Right renal cortex interstitium (tissue), 3 donors: ENCODE measurements at regions not wholly inside any gene's neighbourhood (a gene's known extent, or its start where the extent isn't known, plus 50 kb on each side); places are given as distances from the start of the nearest gene placed in this dataset.
"Not testable (repeated sequence)": the region's sequence is repeated elsewhere in the genome, so short reads cannot be mapped to it uniquely, and the experiment has no call there.

Source experiments
- DNase-seq, 3 donors: peaks; one replicate each; pipeline ENCODE4 v3.0.0-alpha.2; 2013; ENCODE audit warnings: low read depth in 3 of 3, low spot score in 2 of 3

DNA sequence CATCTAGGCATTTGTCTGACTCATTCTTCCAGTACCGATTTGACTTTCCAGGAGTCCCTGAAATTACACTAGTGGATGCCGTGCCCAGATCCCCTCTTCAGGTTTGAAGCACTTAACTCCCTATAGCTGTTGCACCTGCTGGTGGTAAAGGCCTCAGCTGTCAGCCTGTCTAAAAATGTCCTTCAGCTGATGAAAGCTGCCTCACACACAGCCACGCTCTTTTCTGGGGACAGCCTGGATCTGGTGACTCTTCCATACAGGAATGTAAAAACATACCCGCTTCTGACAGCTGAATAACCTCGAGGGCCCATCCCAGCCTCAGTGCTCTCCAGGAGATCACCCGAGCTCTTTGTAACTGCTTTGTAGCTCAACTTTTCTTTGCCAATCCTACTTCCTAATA is 534.1 kb upstream of the GRM7 start:
- no peak for DNase-seq

DNA sequence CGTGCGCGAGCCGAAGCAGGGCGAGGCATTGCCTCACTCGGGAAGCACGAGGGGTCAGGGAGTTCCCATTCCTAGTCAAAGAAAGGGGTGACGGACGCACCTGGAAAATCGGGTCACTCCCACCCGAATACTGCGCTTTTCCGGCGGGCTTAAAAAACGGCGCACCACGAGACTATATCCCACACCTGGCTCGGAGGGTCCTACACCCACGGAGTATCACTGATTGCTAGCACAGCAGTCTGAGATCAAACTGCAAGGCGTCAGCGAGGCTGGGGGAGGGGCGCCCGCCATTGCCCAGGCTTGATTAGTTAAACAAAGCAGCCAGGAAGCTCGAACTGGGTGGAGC is 520.0 kb upstream of the GRM7 start:
- DNase-seq = not testable (repeated sequence)

DNA sequence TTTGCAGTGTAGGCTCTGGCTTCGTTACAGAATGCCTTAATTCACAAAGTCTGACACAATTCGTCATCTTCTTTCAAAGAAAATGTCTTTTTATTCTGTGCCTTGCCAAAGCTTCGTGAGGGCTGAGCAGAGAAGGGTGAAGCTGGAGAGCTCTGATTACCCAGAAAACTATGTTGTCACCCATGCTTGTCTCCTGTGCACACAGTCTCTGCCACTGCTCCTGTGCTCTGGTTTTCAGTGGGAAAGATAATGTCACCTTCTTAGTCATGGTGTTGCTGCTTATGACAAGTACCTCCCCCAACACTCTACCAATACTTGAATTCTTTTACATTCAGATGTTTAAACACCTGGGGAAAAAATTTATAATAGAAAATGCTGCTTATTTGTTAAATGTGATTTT is 509.2 kb upstream of the GRM7 start:
- DNase-seq = no peak

DNA sequence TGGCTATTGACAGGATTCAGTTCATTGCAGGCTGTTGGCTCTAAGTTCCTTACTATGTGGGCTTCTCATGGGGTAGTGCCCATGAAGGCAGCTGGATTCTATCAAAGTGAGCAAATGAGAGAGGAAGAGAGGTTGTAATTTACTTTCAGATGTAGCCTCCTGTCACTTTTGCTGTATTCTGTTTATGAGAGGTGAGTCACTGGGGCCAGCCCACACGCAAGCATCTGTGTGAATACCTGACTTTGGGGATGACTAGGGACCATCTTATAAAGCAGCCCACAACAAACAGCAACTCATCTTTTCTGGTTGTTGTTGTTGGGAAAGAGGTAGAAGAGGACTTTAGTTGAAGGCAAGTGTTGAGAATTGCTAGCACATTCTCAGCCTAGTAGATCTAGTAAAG is 506.3 kb upstream of the GRM7 start:
- no peak for DNase-seq

DNA sequence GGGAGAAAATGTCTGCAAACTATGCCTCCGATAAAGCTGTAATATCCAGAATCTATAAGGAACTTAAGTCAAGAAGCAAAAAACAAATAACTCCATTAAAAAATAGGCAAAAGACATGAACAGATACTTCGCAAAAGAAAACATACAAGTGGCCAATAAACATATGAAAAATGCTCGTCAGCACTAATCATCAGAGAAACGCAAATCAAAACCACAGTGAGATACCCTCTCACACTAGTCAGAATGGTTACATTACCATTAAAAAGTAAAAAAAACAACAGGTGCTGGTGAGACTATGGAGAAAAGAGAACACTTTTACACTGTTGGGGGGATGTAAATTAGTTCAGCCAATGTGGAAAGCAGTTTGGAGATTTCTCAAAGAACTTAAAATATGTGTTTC is 498.5 kb upstream of the GRM7 start:
- no peak for DNase-seq

DNA sequence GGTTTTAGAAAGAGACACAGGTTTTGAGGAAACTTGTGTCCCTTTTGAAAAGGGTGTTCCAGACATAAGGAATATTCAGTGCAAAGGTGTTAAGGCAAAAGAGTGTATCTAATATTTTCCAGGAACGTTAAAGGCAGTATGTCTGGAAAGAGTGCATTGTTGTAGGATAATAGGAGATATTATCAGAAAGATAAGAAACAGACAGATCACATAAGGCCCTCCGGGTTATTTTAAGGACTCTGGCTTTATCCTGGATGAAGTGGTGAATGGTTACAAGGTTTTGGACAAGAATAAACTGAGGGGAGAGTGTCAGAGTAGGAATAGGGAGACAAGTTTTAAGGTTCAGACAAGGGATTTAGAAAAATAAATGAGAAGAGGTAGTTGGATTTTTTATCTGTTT is 493.7 kb upstream of the GRM7 start:
- no peak for DNase-seq

DNA sequence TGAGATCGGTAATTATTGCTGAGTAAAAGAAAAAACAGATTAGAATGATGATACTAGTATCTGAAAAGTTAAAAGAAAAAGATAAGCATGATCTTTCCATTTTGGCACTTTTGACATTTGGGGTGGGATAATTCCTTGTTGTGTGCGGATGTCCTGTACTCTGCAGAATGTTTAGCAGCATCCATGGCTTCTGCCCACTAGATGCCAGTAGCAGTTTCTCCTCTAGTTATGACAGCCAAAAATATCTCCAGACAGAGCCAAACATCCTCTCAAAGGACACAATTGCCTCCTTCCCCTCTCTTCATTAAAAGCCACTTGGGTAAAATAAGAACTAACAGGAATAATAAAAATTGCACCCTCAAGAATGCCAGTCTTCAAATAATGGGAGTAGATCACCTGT is 468.8 kb upstream of the GRM7 start:
- no peak for DNase-seq

DNA sequence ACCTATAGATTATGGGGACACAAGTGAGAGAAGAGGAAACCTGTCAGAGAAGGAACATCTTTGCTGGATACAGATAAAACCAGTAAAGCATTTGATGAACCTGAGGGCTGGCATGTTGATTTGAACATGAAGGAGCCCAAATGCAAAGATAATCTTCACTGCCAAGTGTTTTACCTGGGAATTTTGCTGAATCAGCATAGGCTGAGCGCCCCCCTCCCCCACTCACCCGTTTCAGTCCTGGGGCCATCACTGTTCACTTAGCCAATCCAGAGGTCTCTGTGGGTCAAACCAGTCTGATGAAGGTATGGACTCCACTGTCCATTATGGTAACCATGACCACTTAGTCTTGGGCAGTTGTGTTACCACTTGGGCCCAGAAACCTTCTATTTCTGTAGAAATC is 466.0 kb upstream of the GRM7 start:
- DNase-seq = no peak

DNA sequence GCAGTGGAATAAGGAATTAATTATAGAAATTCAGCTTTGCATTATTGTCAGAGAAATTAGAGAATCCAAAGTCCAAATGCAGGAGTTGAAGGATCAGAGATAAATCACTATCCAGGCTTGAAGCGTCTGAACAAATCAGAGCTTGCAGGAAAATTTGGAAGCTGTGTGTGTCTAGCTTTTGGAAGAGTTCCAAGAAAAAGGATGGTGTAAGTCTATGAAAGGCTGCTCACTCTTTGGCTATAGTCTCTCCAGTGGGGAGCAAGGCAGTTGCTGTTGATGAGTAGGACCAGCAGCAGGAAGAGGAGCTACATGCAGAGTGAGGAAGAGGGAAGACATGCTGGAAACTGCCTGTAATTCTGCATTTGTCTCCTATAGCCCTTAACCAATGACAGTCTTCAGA is 464.3 kb upstream of the GRM7 start:
- no peak for DNase-seq

DNA sequence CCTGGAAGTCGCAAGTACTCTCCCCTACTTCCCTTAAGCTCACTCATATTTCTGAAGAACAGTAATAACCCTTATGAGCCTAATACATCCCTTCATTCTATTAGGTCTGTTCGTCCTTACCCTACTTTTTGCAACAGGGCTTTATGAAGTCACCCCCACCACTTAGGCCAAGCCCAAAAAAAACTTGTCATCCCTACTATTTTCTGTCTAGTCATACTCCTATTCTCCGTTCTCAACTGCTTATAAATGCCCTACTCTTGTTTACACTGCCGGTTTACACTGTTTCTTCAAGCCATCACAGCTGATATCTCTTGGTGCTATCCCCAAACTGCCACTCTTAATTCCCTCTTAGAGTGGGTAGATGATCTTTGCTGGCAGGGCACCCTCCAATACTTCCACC is 458.2 kb upstream of the GRM7 start:
- not testable (repeated sequence) for DNase-seq

DNA sequence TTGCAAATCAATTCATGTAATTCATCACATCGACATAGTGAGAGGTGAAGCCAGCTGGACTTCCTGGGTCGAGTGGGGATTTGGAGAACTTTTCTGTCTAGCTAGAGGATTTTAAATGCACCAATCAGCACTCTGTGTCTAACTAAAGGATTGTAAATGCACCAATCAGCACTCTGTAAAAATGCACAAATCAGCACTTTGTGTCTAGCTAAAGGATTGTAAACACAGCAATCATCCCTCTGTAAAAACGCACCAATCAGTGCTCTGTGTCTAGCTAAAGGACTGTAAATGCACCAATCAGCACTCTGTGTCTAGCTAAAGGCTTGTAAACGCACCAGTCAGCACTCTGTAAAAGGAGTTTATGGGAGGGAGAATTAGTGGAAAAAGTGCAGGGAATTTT is 454.0 kb upstream of the GRM7 start:
- not testable (repeated sequence) for DNase-seq

DNA sequence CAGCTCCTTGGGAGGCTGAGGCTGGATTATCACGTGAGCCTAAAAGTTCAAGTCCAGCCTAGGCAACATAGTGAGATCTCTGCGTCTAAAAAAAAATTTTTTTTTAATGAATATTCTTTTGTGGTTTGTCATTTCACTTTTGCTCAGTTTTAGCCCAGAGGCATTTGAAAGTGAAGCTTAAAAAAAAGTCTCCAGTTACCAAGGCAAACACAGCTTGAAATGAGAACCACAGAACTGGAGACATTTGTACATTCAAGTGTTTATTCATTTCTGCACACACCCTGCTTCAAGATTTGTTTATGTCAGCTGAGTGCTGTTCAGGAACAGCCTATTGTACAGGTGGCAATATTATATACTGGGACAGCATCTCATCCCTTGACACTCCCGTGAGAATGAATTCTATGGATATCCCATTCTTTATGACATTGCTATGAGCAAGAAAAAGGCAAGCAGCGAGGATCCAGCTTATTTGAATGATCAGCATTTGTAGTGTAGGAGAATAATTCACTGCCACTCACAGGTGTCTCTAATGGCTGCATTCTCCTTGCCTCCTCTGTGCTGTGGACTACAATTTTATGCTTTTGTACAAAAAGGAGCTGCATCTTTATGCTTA is 444.8 kb upstream of the GRM7 start:
- no peak for DNase-seq

DNA sequence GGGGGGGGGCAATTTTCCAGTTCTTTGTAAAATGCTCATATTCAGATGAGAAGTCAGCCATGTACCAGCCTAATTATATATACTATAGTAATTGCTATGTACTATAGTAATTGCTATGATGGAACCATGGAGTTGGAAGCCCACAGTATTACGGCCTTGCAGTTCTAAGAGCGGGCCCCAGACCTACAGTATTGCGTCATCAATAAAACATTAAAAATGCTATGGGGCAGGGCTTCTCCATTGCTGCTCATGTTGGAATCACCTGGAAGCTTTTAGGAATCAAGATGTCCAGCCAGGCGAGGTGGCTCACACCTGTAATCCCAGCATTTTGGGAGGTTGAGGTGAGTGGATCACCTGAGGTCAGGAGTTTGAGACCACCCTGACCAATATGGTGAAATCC is 443.7 kb upstream of the GRM7 start:
- no peak for DNase-seq

DNA sequence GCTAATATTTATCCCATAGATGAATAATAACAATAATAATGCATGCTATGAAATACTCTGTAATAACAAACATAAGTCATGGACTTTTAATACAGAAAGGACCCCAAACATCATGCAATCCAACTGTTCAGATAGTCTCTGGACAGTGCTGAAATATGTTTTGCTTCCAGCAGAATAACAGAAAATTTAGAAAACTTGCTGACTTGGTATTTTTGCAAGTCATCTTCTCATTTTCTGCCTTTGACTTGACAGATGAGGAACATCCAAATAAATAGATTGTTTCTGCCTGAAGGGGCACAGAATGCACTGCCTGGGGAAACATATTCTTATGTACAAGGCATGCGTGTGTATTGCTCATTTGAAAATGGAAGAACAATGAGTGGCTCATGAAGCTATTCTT is 442.4 kb upstream of the GRM7 start:
- DNase-seq = no peak

DNA sequence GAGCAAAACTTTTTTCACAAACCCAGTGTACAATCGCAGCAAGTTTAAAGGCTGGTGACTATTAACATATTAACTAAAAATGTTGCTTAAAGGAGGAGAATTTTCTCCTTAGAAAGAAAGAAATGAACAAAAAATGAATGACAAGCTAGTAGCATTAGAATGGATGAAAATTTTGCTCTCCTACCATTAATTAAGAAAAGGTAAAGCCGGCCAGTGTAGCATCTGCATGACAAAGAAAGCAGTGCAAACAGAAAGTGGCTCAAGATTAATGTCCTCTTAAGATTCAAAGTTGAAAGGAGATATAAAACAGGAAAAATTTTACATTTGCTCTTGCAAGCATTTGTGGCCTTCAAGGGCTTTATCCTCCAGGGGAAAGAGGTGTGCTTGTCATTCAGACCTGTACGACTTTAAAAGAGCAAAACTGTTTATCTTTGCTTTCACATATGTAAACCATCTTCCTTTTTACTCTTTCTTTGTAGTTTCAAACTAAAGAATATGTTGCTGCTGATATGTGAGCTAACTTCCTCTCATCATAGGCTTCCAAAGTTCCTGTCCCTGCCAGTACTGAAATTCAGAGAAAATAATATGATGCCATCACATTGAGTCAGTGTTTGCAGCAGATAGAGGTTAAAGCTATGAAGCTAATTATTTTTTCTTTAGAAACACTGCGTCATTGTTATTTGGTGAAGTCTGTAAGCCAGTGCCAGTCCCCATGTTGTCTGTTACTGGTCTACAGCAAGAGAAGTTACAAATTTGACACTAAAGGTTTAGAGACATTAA is 439.1 kb upstream of the GRM7 start:
- no peak for DNase-seq

DNA sequence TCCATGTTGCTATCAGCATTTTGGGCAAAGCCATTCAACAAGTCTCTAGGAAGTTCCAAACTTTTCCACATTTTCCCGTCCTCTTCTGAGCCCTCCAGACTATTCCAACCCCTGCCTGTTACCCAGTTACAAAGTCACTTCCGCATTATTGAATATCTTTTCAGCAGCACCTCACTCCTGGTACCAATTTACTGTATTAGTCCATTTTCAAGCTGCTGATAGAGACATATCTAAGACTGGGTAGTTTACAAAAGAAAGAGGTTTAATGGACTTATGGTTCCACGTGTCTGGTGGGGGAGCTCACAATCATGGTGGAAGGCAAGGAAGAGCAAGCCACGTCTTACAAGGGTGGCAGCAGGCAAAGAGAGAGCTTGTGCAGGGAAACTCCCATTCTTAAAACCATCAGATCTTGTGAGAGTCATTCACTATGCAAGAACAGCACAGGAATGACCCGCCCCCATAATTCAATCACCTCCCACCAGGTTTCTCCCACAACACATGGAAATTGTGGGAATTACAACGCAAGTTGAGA is 435.6 kb upstream of the GRM7 start:
- DNase-seq = no peak

DNA sequence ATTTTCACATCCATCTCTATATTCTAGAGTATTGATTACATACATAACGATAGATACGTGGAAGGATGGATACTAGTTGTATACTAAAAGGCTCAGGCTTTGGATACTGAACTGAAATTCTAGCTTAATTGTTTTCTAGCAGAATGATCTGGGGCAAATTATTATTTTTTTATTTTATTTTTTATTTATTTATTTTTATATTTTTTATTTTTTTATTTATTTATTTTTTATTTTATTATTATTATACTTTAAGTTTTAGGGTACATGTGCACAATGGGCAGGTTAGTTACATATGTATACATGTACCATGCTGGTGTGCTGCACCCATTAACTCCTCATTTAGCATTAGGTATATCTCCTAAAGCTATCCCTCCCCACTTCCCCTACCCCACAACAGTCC is 432.6 kb upstream of the GRM7 start:
- DNase-seq = not testable (repeated sequence)

DNA sequence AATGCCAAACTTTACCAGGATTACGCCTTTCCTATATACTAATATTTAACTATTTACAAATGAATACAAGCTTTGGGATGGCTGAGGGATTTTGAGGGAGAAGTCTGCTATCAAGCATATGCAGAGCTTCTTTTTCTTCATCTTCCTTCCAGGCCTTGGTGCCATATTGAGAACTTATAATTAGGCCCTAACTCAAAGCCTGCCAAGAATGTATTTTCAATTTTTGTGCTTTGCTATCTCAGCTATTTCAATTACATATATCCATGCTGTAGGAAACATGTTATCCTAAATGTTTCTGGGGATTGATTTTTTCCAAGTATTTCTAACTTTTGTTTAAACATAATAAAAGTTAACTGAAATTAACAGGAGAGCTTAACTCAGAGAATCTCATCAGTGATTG is 425.0 kb upstream of the GRM7 start:
- no peak for DNase-seq

DNA sequence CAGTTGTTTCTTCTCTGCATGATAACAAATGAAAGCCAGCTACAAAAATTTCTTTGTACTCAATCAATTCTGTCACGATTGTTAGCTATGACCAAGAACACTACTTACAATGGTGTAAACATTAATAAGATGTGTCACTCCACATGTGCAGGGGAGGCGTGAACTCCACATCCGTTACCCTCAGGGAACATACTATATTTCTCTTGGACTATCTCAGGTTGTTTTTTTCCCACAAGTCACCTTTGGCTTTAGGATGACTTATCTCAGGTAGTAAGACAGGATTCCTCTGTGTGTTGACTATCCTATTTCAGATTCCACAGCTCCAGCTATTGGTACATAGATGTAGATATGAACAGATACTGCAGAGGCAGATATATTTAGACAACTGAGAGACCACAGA is 423.3 kb upstream of the GRM7 start:
- DNase-seq = no peak

DNA sequence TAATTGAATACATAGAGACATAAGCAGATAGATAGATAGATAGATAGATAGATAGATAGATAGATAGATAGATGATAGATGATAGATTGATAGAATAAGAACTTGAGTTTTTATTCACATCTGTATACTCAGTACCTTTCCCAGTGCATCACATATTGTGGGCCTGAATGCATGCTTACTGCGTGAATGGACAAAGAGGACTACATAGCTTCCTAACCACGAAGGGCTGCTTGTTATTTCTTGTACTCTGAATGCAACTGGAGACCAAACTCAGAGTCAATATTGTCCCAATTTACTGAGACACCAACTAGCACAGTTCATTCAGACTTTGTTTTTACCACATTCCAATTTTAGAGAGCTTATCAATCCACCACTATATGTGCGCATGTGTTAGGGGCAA is 422.9 kb upstream of the GRM7 start:
- DNase-seq = no peak

DNA sequence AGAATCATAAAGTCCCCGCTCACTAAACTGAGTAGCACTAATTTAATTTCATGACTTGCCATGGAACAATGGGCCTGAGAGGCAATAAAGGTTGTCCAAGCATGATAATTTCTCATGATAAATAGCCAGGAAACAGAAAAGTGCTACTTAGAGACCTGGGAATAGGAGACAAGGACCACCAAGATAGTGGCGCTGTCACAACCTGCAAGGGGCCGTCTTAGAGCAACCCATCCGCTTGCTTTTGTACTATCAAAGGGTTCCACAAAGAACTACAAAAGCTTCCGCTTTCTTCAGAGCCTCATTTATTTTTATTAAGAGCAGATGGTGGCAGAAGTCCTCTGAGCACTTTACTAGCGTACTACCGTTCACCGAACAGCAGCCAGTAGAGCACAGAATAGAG is 421.7 kb upstream of the GRM7 start:
- DNase-seq = no peak

DNA sequence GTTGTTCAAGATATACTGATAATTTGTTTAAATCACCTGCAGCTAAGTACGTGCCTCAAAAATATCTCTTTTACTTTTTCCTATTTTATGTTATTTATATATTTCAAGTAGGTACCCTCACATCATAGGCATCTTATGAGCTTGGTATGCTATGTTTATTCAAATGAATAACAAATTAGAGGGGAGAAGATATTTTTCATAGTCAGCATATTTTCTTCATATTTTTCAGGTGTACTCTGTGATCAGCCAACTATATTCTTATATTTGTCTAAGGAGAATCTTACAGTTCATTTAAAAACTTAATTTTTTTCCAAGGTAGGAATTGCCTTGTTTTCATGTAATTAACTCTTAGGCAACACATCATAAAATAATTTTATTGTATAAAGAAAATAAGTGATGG is 421.1 kb upstream of the GRM7 start:
- no peak for DNase-seq
